ENCODE measurements at regions not wholly inside any gene's neighbourhood (a gene's known extent, or its start where the extent isn't known, plus 50 kb on each side); places are given as distances from the start of the nearest gene placed in this dataset.

DNA sequence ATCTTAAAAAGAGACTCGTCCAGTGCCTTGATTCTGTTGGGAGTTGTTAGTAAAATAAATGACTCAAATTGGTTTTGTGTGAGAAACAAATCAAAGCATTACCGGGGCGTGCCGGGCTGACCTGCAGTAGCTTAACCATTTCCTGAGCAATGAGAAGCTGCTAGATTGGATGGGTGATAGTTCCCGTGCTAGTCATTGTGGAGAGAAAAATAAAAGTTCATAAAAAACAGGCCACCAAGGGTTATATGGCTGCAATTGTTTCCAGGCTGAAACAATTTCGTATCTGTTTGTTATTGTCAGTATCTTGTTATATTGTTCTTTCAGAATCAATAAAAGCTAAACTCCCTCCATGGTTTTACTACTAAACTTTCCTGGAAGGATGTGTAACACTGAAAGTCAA is 314.4 kb downstream of the MTX2 start:
- no peak for DNase-seq
- Mint-ChIP-seq H3K4me1 (peaks cover 69% of the 10 kb centered on the region), H3K4me3 (peak overlapping the region; percentile 65), H3K27ac (peak overlapping the region; percentile 66), H3K27me3 (ENCODE audit: low read depth, poor library complexity) (no peaks in the 10 kb centered on the region), H3K36me3 (ENCODE audit: low read depth) (no peaks in the 10 kb centered on the region), H3K9me3 (peaks cover 2% of the 10 kb centered on the region)
- TF ChIP-seq, protein P1, sequence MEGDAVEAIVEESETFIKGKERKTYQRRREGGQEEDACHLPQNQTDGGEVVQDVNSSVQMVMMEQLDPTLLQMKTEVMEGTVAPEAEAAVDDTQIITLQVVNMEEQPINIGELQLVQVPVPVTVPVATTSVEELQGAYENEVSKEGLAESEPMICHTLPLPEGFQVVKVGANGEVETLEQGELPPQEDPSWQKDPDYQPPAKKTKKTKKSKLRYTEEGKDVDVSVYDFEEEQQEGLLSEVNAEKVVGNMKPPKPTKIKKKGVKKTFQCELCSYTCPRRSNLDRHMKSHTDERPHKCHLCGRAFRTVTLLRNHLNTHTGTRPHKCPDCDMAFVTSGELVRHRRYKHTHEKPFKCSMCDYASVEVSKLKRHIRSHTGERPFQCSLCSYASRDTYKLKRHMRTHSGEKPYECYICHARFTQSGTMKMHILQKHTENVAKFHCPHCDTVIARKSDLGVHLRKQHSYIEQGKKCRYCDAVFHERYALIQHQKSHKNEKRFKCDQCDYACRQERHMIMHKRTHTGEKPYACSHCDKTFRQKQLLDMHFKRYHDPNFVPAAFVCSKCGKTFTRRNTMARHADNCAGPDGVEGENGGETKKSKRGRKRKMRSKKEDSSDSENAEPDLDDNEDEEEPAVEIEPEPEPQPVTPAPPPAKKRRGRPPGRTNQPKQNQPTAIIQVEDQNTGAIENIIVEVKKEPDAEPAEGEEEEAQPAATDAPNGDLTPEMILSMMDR (IDR thresholded peaks at IDR 0.05), result no peak

DNA sequence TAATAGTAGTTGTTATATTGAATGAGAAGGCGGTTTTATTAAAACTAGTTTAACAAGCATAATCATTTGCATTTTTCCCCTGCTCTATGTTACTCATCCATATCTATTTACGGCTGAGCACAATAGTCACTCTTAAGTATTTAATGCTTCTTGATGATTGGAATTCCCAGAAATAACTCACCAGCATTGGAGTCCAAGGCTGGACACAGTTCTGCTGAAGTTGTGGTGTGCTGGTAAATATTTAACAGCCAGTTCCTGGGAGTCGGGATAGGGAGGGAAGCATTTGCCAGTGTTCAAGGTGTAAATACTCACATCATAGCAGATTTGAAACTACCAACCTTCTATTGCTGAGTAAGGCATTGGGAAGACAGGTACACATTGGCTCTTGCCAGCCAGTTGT is 315.1 kb downstream of the MTX2 start:
- H3K4me3 Mint-ChIP-seq, result peak overlapping the region; percentile 28
- peak overlapping the region; percentile 66 for H3K27ac Mint-ChIP-seq
- H3K4me1 Mint-ChIP-seq, result peaks cover 76% of the 10 kb centered on the region
- H3K27me3 Mint-ChIP-seq (ENCODE audit: low read depth, poor library complexity), result no peaks in the 10 kb centered on the region
- H3K9me3 Mint-ChIP-seq, result no peaks in the 10 kb centered on the region
- TF ChIP-seq, protein P1 (IDR thresholded peaks at IDR 0.05), result no peak
- no peak for DNase-seq
- H3K36me3 Mint-ChIP-seq (ENCODE audit: low read depth), result no peaks in the 10 kb centered on the region

DNA sequence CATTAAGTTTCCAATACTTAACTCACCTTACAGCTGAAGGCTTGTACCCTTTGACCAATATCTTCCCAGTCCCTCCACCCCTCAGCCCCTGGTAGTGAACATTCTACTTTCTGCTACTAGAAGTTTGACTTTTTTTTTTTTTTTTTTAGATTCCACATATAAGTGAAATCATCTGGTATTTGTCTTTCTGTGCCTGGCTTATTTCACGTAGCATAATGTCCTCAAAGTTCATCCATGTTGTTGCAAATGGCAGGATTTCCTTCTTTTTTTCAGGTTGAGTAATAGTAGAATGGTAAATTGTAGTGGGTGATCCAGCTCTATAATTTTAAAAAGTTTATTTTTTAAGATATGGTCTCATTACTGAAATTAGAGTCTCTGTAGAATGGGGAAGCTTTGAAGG is 316.0 kb downstream of the MTX2 start:
- no peak for DNase-seq
- H3K27ac Mint-ChIP-seq, result peak overlapping the region; percentile 96
- H3K27me3 Mint-ChIP-seq (ENCODE audit: low read depth, poor library complexity), result no peaks in the 10 kb centered on the region
- H3K36me3 Mint-ChIP-seq (ENCODE audit: low read depth), result no peaks in the 10 kb centered on the region
- peaks cover 86% of the 10 kb centered on the region for H3K4me1 Mint-ChIP-seq
- TF ChIP-seq, protein P1 (IDR thresholded peaks at IDR 0.05), result no peak
- H3K4me3 Mint-ChIP-seq, result no peak overlapping the region
- no peaks in the 10 kb centered on the region for H3K9me3 Mint-ChIP-seq

DNA sequence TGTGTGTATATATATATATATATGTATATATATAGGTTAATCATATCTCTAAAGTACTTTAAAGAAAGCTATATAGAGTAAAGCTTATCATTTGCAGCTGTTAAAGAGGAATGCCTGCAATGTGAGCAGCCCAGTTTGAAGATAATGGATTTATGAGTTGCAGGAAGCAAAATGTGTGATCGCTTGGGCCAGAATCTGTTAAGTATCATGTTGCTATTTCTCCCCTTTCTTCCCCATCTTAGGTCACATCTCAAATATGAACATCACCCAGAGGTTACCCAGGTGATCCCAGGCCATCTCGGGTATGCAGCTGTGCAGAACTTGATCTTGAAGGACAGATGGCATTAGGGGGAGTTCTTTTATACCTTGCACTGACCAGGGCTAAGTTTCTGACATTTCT is 316.5 kb downstream of the MTX2 start:
- H3K27ac Mint-ChIP-seq, result no peak overlapping the region
- peaks cover 91% of the 10 kb centered on the region for H3K4me1 Mint-ChIP-seq
- no peak for DNase-seq
- TF ChIP-seq, protein P1 (IDR thresholded peaks at IDR 0.05), result no peak
- H3K27me3 Mint-ChIP-seq (ENCODE audit: low read depth, poor library complexity), result no peaks in the 10 kb centered on the region
- H3K4me3 Mint-ChIP-seq, result no peak overlapping the region
- H3K9me3 Mint-ChIP-seq, result no peaks in the 10 kb centered on the region
- no peaks in the 10 kb centered on the region for H3K36me3 Mint-ChIP-seq (ENCODE audit: low read depth)

DNA sequence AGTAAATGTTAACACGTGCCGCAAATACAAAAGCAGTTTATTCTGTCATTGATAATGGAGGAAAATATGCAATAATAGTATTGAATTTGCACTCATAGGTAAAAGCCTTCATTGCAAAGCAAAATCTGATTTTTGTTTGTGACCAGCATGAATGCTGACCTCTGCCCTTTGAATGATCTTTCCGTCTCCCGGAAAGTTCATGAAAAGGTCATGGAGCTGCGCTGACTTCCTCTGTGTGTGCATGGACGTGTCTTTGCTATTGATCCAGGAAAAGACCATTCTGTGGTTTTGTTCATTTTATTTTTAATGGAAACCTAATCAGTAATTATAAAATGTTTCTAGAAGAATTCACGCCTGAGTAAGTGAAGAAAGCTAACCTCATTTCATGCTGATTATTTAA is 320.0 kb downstream of the MTX2 start:
- TF ChIP-seq, protein P1 (IDR thresholded peaks at IDR 0.05), result no peak
- peaks cover 10% of the 10 kb centered on the region for H3K36me3 Mint-ChIP-seq (ENCODE audit: low read depth)
- H3K4me1 Mint-ChIP-seq, result peaks cover 67% of the 10 kb centered on the region
- peak; percentile 21 for DNase-seq
- H3K27me3 Mint-ChIP-seq (ENCODE audit: low read depth, poor library complexity), result no peaks in the 10 kb centered on the region
- H3K9me3 Mint-ChIP-seq, result peaks cover 9% of the 10 kb centered on the region
- H3K27ac Mint-ChIP-seq, result peak overlapping the region; percentile 97
- H3K4me3 Mint-ChIP-seq, result peak overlapping the region; percentile 71

DNA sequence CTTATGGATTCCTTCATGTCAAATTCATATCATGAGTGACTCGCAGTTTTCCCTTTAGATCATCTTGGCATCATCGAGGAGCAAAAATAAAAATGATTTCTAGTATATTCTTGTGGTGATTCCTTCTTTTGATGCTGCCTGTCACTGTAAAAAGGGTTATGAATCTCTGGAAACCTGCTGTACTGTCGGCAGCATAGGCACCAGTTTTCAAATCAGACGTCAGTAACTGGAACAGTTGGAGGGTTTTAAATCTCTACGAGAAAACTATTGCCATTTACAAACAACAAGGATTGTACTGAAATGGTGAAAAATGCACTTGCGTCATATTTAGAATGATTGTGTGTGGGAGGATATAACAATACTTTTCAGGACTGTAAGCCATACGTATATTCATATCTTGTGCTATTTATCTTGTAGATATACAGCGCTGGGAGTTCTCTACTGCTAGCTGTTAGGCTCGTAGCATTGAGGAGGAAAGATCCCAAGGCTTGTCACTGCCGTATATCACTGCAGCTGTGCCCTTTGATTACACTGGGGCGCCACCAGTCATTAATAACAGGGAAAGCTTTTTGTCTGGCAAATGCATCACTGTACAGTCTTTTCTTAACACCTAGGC is 320.7 kb downstream of the MTX2 start:
- DNase-seq, result peak; percentile 46
- peaks cover 9% of the 10 kb centered on the region for H3K9me3 Mint-ChIP-seq
- H3K4me3 Mint-ChIP-seq, result peak overlapping the region; percentile 71
- TF ChIP-seq, protein P1 (IDR thresholded peaks at IDR 0.05), result no peak
- H3K27me3 Mint-ChIP-seq (ENCODE audit: low read depth, poor library complexity), result no peaks in the 10 kb centered on the region
- H3K27ac Mint-ChIP-seq, result peak overlapping the region; percentile 97
- peaks cover 64% of the 10 kb centered on the region for H3K4me1 Mint-ChIP-seq
- peaks cover 10% of the 10 kb centered on the region for H3K36me3 Mint-ChIP-seq (ENCODE audit: low read depth)
